NOMO-1 (cell line): ENCODE measurements at regions not wholly inside any gene's neighbourhood (a gene's known extent, or its start where the extent isn't known, plus 50 kb on each side); places are given as distances from the start of the nearest gene placed in this dataset.
"Not testable (repeated sequence)": the region's sequence is repeated elsewhere in the genome, so short reads cannot be mapped to it uniquely, and the experiment has no call there.

Source experiments
- DNase-seq, 2 experiments: peaks; one replicate each; lab custom pipeline; 2025; ENCODE audit not compliant: unreplicated experiment in 2 of 2; lab: John Stamatoyannopoulos, UW

DNA sequence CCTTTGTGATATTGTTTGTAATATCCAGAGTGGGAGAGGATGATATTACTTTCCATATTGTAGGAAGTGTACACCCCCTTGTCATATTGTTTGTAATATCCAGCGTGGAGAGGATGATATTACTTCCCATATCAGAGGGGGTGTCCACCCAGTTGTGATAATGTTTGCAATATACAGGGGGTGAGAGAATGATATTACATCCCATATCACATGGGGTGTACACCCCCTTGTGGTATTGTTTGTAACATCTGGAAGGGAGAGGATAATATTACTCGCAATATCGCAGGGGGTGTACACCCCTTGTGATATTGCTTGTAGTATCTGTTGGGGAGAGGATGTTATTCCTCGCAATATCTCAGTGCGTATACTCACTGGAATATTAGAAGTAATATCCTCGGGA is 61.5 kb downstream of the PRSS23 start:
- DNase-seq, result no peak

DNA sequence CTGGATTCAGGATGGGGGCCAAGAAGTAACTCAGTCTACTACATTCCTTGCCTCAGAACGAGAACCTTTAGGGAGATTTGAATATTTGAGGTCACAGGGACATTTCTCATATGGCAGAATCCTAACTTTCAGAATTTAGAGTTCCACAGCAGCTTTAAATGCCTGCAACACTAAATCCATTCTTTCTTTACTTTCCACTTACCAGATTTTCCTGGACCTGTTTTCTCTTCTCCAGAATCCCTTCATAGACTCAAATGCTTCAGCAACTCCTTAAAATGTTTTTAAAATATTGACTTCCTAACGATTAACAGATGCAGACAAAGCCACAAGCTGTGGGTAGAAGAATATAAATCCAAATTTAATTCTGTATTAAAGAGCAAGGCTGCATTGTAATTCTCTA is 63.1 kb downstream of the PRSS23 start:
- DNase-seq, result no peak

DNA sequence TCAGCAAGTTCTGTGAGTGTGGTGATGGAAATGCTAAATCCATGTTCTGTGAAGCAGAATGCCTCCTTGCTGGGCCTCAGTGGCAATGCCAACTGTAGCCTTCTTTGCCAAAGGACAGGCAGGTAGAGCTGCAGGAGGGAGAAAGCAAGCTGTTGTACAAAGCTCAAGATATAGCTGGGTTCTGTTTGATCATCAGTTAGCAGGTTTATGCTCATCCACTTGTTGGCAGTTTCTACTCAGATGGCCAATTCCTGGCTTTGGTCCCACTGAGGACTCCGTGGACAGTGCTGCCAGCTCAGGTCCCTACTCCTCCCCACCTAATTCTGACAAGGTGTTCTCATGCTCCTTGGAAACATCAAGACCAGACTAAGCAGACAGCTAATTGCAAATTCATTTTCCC is 65.1 kb downstream of the PRSS23 start:
- no peak for DNase-seq

DNA sequence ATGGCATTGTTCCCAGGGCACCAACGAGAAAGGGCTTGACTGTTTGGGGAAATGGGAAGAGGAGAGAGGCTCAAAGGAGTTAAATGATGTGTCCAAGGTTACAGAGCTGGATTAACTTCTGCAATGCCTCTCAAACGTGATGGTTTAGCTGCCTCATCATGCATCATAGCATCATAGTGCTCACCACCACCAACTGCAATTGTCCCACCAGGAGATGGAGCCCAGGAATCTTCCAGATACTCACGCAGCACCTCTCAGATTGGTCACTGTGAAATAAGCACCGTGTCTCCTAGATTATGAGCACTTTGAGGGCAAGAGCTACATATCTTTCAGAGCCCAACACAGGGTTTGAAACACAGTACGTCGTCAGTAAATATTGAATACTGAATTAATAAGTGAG is 69.2 kb downstream of the PRSS23 start:
- no peak for DNase-seq

DNA sequence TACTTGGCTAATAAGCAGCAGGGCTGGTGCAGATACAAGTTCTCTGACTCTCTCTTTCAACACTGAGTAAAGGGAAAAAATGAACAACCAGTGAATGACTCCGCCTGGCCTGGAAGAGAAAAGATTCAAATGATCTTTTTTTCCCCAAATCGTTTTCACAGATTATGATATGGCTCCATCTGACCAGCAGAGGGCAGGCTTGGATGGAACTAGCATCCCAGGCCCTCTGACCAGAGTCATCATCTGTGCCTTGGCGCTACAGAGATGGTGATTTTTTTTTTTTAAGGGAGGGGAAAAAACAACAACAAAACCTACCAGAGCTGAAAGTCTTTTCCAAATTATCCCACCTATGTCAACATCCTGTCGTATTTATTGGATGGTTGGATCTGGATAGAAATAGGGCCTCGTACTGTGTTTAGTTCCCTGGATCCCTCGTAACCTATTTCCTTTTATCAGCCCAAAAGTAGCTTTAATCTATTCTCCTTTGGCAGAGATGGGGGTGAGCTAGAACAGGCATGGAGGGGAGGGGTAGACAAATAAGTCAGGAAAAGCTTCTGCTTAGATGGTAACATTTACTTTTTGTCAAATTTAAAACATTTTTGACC is 69.7 kb downstream of the PRSS23 start:
- DNase-seq, result peak; percentile 11 to 18

DNA sequence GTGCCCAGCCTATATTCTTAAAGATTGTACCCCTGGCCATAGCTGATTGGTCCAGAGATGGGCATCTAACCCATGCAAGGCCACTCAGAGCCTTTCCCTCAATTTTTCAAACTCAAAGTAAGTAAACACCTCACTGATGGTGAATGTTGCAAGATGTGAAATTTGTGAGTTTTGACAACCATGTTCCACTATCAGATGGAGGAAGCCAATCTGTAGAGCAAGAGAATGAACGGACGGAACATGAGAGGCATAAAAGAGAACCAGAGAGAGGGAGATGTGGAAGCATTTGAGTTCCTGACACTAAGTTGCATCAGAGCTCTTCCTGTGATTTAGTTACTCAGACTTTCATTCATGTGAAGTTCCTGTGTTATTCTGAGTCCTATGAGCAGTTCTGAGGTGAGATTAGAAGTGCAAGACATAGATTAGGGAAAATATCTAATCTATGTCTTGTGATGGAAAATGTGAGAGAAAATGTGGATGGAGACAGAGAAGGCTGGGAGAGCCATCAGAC is 73.3 kb downstream of the PRSS23 start:
- peak; percentile 14 to 52 for DNase-seq

DNA sequence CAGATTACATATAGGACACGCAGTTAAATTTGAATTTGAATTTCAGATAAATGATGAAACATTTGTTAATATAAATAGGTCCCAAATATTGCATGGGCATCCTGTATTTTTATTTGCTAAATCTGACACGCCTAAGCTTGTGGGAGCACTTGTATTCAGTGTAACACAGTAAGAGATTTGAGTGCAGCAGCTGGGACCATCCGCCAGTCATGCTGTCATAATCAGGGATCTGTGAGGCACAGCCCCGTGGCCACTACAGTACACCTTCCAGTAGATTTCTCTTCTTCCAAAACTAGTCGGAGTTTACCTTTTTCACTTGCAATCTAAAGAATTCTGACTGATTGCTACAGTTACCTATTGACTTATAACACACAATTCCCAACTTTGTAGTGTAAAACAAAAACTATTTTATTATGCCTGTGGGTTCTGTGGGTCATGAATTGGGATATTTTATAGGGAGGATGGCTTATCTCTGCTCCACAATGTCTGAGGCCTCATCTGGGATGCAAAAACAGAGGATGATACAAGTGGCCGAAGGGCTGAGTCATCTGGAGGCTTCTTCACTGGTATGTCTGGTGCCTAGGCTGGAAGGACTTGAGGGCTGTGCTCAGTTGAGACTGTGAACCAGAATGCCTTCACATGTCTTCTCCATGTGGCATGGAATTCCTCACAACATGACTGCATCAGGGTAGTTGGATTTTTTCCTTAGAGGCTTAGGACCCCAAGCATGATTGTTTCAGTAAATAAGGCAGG is 74.1 kb downstream of the PRSS23 start:
- DNase-seq, result no peak

DNA sequence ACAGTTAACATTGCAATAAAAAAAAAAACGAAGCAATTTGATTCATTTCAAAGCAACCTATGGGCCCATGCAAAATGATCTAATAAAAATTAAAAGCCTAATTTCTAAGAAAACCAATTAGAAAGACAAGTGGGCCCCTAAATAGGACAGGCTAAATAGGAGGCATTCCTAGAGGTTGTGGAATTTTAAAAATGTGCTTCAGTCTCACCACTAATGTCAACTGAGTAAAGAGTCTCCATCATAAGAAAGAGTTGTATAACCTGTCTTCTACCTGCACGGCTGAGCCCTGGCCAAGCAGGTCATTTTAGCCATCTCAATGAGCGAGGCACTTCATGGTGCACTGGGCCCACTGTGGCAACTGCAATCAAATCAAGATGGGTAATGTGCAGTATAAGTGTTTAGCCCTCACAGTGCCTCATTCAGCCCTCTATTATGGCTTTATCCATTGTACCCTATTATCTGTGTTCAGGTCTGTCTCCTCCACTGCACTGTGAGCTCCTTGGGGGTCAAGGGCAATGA is 76.4 kb downstream of the PRSS23 start:
- DNase-seq, result no peak

DNA sequence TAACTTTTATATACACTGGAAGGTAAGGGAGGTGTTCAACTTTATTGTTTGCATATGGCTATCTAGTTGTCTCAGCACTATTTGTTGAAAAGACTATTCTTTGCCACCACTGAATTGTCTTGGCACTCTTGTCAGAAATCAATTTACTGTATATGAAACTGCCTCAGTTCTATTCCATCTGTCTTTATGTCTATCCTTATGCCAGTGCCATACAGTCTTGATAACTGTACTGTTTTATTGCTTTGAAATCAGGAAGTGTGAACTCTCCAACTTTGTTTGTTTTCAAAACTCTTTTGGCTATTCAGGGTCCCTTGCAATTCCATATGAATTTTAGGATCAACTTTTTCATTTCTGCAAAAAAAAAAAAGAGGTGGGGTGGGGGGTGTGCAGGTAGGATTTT is 77.2 kb downstream of the PRSS23 start:
- no peak for DNase-seq

DNA sequence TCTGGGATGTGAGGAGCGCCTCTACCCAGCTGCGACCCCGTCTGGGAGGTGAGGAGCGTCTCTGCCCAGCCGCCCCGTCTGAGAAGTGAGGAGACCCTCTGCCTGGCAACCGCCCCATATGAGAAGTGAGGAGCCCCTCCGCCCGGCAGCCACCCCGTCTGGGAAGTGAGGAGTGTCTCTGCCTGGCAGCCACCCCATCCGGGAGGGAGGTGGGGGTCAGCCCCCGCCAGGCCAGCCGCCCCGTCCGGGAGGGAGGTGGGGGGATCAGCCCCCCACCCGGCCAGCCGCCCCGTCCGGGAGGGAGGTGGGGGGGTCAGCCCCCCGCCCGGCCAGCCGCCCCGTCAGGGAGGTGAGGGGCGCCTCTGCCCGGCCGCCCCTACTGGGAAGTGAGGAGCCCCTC is 76.0 kb downstream of the FZD4 start:
- DNase-seq, result not testable (repeated sequence)

DNA sequence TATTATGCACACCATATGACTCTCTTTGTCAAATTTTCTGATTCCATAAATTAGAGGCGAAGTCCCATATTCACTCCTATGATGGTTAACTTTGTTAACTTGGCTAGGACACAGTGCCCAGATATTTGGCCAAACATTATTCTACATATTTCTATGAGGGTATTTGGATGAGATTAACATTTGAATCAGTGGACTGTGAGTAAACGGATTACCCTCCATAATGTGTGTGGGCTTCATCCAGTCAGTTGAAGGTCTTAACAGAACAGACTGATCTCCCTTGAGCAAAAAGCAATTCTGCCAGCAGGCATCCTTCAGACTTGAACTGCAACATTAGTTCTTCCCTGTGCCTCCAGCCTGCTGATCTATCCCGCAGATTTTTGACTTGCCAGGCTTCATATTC is 69.9 kb downstream of the FZD4 start:
- DNase-seq, result no peak

DNA sequence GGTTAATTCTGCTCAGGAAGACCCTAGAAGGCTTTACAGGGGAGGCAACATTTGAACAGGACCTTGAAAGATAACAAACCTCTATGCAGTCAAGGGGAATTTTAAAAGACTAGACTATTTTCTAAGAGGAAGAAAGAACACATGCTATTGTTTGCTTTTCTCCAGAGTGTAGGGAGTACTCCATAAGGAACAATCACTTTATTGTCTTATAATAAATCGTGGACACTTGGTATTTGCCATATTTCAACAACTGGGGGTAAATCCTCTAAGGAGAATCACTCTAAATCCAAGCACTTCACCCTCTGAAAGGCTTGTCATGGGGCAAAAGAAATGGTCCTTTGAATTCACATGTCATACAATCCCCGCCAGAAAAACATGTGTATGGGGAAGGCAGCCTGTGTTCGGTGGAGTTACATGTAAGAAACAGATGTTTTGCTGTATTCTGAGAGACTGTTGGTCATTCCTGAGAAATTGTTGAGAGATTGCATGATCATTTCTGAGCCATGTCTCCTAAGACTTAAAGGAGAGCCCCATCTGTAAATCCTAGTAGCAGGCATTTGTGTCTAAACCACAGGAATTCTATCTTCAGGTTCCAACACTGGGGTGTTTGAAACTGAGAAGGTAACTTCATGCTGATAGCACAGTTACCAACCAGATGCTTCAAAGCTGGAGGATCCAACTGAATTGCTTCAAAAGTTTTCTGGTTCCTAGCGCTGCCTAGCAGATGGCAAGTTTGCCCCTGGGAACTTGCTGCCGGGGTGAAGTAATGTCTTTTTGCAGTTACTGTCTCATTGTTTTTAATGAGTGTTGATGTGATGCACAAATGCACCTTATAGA is 66.8 kb downstream of the FZD4 start:
- DNase-seq, result no peak

DNA sequence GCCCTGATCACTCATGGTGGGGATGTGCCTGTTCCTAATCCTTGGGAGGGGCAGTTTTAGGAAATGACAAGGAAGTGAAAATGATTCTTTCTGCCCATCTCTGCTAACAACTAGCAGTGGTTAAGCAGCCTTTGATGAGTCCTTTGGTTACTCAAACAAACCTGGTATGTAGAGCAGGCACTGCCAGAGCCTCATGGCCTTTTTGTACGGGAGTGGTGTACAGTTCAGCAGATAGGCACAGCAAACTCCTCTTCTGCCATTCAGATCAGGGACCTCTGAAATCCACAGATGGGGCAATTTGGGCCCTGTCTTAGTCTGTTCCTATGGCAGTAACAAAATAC is 66.2 kb downstream of the FZD4 start:
- DNase-seq, result no peak

DNA sequence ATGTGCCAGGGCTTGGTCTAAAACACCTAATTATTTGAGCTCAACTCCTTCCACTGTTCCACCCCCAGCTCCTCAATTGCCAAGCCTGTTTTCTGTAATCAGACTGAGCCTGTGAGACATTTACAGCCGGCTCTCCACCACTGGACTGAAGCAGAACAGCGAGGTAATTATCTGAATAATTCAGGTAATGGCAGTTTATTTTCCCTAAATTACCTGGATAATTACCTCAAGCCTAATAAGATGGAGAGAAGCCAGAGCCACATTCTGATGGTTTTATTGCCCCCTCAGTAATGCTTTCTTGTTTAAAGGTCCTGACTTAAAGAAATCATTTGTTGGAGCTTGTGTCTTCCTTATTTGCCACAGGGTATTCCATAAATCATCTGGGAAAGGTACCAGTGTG is 64.2 kb downstream of the FZD4 start:
- no peak for DNase-seq

DNA sequence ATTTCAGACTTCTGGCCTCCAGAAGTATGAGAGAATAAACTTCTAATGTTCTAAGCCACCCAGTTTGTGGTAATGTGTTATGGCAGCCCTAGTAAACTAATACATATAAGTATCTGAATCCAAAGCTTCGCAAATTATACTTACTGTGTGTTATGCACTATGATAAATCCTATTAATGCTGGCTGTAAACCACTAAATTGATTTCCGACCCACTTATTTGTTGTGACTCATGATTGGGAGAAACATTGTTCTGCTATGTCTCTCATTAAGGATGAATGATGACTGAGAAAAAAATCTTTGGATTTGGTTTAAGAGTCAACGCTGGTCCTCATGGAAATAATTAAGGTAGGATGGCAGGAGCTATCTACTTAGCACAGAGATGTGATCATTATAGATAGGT is 62.0 kb downstream of the FZD4 start:
- DNase-seq, result no peak
